ENCODE measurements at regions not wholly inside any gene's neighbourhood (a gene's known extent, or its start where the extent isn't known, plus 50 kb on each side); places are given as distances from the start of the nearest gene placed in this dataset.

- Histone ChIP-seq H3K4me2 (ENCODE audit: low read length) (no peak overlapping the region), H3K36me3 (ENCODE audit: control insufficient read depth, low read length) (no peaks in the 10 kb centered on the region), H4K20me1 (ENCODE audit: control insufficient read depth, insufficient read depth, low read depth, low read length) (no peaks in the 10 kb centered on the region), H3K9me2 (replicated peaks; ENCODE audit: control insufficient read depth, low read length) (no peaks in the 10 kb centered on the region), H3K79me2 (ENCODE audit: control insufficient read depth, low read length) (no peaks in the 10 kb centered on the region), H3K4me3 (ENCODE audit: low read length) (no peak overlapping the region), H3K27me3 (ENCODE audit: control insufficient read depth, low read length) (no peaks in the 10 kb centered on the region), H3K27ac (ENCODE audit: low read depth, low read length) (no peak overlapping the region), H3K9me3 (ENCODE audit: control insufficient read depth, insufficient read depth, low read length) (no peaks in the 10 kb centered on the region), H3K4me1 (ENCODE audit: control insufficient read depth, low read length) (no peaks in the 10 kb centered on the region), H3F3A (ENCODE audit: control insufficient read depth, insufficient read depth) (no peaks in the 10 kb centered on the region)
- no peak for TF ChIP-seq CTCF (IDR thresholded peaks at IDR 0.05; ENCODE audit: low read depth, low read length, poor library complexity, severe bottlenecking)
- no peak for TF ChIP-seq EZH2phosphoT487 (IDR thresholded peaks at IDR 0.05; ENCODE audit: borderline replicate concordance, low read length)
Observed at GRCh38 chr10:28160866-28161405, 141.9 kb downstream of the MPP7 start.

GRCh38 chr10:28157379-28157778 is 145.5 kb downstream of the MPP7 start:
- H3K36me3 ChIP-seq (ENCODE audit: control insufficient read depth, low read length), result no peaks in the 10 kb centered on the region
- no peaks in the 10 kb centered on the region for H3F3A ChIP-seq (ENCODE audit: control insufficient read depth, insufficient read depth)
- H4K20me1 ChIP-seq (ENCODE audit: control insufficient read depth, insufficient read depth, low read depth, low read length), result no peaks in the 10 kb centered on the region
- no peaks in the 10 kb centered on the region for H3K9me2 ChIP-seq (replicated peaks; ENCODE audit: control insufficient read depth, low read length)
- H3K27me3 ChIP-seq (ENCODE audit: control insufficient read depth, low read length), result no peaks in the 10 kb centered on the region
- H3K4me3 ChIP-seq (ENCODE audit: low read length), result no peak overlapping the region
- H3K27ac ChIP-seq (ENCODE audit: low read depth, low read length), result no peak overlapping the region
- TF ChIP-seq CTCF (IDR thresholded peaks at IDR 0.05; ENCODE audit: low read depth, low read length, poor library complexity, severe bottlenecking) (no peak), EZH2phosphoT487 (IDR thresholded peaks at IDR 0.05; ENCODE audit: borderline replicate concordance, low read length) (no peak)
- no peak overlapping the region for H3K4me2 ChIP-seq (ENCODE audit: low read length)
- H3K4me1 ChIP-seq (ENCODE audit: control insufficient read depth, low read length), result no peaks in the 10 kb centered on the region
- H3K79me2 ChIP-seq (ENCODE audit: control insufficient read depth, low read length), result no peaks in the 10 kb centered on the region
- H3K9me3 ChIP-seq (ENCODE audit: control insufficient read depth, insufficient read depth, low read length), result no peaks in the 10 kb centered on the region

GRCh38 chr10:28155726-28156125 is 147.1 kb downstream of the MPP7 start:
- no peak overlapping the region for H3K4me3 ChIP-seq (ENCODE audit: low read length)
- TF ChIP-seq EZH2phosphoT487 (IDR thresholded peaks at IDR 0.05; ENCODE audit: borderline replicate concordance, low read length) (no peak), CTCF (IDR thresholded peaks at IDR 0.05; ENCODE audit: low read depth, low read length, poor library complexity, severe bottlenecking) (no peak)
- no peaks in the 10 kb centered on the region for H3K9me3 ChIP-seq (ENCODE audit: control insufficient read depth, insufficient read depth, low read length)
- H4K20me1 ChIP-seq (ENCODE audit: control insufficient read depth, insufficient read depth, low read depth, low read length), result no peaks in the 10 kb centered on the region
- H3F3A ChIP-seq (ENCODE audit: control insufficient read depth, insufficient read depth), result no peaks in the 10 kb centered on the region
- H3K27me3 ChIP-seq (ENCODE audit: control insufficient read depth, low read length), result no peaks in the 10 kb centered on the region
- no peaks in the 10 kb centered on the region for H3K36me3 ChIP-seq (ENCODE audit: control insufficient read depth, low read length)
- H3K4me2 ChIP-seq (ENCODE audit: low read length), result no peak overlapping the region
- no peaks in the 10 kb centered on the region for H3K9me2 ChIP-seq (replicated peaks; ENCODE audit: control insufficient read depth, low read length)
- H3K27ac ChIP-seq (ENCODE audit: low read depth, low read length), result no peak overlapping the region
- no peaks in the 10 kb centered on the region for H3K79me2 ChIP-seq (ENCODE audit: control insufficient read depth, low read length)
- H3K4me1 ChIP-seq (ENCODE audit: control insufficient read depth, low read length), result no peaks in the 10 kb centered on the region
